Adrenal gland (tissue), 5 donors: ENCODE measurements at regions not wholly inside any gene's neighbourhood (a gene's known extent, or its start where the extent isn't known, plus 50 kb on each side); places are given as distances from the start of the nearest gene placed in this dataset.

ENCODE experiments used
- CTCF ChIP-seq, 6 experiments: fragments of 450-650 bp in 4 of 6; fragments of 200-600 bp in 2 of 6; sonication (generic) in 1 of 6; IDR thresholded peaks; 1 replicate in 5 of 6; 2 replicates in 1 of 6; pipeline versions ENCODE4 v1.5.1 to v1.8.0; 2016 to 2021; ENCODE audit warnings: antibody characterized with exemption in 6 of 6, mild to moderate bottlenecking in 2 of 6, moderate library complexity in 1 of 6
- POLR2A ChIP-seq, 2 donors: fragments of 450-650 bp; IDR thresholded peaks; one replicate each; pipeline ENCODE4 v1.6.1; 2017; ENCODE audit warnings: antibody characterized with exemption in 2 of 2, mild to moderate bottlenecking in 2 of 2, moderate library complexity in 1 of 2
- donor health status: DM: no; HTN: no; CAD: no.

GRCh38 chr14:27222671-27223070 is 624.8 kb upstream of the NOVA1 start:
- TF ChIP-seq CTCF (IDR thresholded peaks at IDR 0.05) (no peak), POLR2A (IDR thresholded peaks at IDR 0.05) (no peak)
